Nucleus accumbens (tissue), 56 donors: ENCODE measurements at regions not wholly inside any gene's neighbourhood (a gene's known extent, or its start where the extent isn't known, plus 50 kb on each side); places are given as distances from the start of the nearest gene placed in this dataset.

ENCODE experiments used
- DNase-seq, 56 donors: peaks; one replicate each; lab custom pipeline; 2025; lab: John Stamatoyannopoulos, UW

DNA sequence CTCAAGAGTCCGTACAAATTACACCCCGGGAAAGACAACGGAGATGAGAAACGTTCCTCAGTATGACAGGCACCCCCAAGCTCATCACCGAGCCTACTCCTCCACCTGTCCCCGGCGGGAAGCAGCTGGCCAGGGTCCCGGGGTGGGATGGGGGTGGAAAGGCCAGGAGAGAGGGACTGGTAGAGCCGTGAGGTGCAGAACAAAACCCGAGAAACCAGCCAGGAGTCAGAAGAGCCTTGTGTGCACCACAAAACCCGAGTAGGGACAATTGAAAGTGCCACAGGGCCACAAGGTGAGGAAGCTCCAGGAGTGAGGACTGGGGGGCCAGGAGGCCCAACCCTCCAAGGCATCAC, 75.5 kb upstream of the SALL3 start:
- no peak for DNase-seq

DNA sequence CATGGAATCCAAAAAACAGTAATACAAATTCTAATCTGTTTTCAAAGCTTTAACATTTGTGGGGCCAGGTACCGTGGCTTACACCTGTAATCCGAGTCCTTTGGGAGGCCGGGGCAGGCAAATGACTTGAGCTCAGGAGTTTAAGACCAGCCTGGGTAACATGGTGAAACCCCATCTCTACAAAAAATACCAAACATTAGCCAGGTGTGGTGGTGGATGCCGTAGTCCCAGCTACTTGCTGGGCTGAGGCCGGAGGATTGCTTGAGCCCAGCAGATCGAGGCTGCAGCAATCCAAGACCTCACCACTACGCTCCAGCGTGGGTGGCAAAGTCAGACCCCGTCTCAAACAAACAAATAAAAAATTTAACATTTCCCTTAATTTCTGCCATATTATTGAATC, 74.3 kb upstream of the SALL3 start:
- no peak for DNase-seq

DNA sequence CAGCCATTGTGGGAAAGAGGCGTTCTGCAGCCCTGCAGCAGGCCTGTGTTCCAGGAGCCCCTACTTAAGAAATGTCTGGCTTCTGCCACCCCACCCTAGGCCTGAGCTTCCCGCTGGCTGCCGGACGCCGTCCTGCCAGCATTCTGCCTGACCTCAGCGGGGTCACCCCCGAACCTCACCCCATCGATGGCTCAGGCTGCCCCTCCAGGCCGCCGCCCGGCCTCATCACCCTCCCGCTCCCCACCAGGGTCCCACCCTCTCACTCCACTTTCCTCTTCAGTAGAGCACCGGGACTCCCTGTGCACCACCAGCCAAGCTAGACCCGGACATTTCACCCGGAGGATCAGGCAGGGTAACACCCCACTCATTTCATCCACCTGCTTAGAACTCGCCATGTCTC, 73.6 kb upstream of the SALL3 start:
- no peak for DNase-seq

DNA sequence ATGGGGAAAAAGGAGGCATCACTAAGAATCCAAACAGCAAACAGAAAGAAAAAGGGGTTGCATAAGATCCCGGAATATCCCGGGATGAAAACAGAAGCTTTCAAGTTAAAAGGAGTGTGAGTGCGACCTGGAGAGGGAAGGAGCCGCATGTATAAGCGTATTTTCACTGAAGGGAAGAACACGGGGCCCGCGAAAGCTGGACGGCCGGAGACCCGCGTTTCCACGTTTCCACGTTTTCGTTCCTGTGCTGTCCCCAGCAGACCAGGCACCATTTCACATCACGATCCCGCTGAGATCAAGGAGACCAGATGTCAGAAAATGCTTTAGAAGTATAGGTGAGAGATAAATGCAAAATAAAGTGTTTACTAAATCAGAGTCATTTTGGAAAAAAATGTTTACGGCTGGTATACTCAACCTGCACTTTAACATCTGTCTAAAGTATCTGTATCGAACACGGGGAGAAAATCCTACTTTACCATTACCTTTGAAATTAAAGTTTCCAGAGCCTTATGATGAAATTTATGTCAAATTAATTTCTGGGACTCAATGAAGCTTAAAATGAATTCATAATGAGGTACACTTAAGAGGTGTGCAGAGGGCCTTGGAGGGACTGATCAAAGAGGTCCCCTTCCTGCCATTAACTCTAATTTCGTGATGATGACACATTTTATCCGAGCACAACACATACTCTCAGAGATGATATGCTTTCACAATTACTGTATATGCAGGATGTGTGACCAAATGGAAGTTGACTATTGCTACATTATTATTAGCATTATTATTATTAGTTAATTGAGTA, 71.0 kb upstream of the SALL3 start:
- no peak for DNase-seq

DNA sequence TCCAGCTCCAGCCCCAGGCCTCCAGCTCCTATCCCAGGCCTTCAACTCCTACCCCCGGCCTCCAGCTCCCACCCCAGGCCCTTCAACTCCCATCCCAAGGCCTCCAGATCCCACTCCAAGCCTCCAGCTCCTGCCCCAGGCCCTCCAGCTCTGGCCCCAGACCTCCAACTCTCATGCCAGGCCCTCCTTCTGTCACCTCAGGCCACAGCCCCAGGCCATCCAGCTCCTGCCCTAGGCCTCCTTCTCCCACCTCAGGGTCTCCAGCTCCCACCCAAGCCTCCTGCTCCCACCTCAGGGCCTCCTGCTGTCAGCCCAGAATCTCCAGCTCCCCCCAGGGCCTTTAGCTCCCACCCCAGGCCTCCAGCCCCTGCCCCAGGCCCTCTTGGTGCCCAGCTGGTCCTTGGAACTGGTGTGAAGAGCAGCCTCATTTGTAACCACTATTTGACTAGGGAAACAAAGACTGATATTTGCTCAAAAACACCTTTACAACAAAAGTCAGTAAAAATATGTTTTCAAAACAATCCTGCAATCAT, 67.8 kb upstream of the SALL3 start:
- DNase-seq = no peak

DNA sequence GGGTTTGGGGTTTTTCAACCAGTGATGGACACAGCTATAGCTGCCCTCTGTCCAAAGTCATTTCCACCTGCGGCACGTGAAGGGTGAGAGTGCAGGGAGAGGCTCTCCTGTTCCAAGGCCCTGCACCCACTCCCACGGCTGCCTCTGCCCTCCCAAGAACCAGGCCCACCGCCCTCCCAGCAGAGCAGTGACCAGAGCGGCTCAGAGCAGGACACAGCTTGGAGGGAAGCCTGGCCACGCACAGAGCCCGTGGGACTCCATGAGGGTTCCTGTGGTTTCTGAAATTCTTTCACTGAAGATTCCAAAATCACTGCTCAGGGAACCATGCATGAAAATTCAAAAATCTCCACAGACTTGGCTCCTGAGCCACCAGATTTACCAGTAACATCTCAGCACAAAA, 67.3 kb upstream of the SALL3 start:
- DNase-seq = no peak

DNA sequence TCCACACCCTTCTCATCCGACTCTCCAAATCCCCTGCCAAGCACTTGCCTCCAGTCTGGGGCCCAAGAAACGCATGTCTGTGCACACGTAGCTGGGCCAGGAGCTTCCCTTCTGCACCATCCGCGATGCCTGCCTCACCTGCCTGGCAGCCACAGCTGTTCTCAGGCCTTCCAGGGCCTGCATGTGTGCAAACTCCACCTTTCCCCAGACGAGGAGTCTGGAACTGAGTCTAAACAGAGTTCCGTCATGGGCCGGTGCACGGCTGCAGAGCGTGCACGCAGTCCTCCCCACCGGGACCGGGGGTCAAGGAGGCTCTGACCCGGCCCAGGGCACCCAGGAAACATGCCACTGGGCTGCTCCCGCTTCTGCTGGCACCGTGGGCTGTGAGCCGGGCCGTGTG, 66.8 kb upstream of the SALL3 start:
- no peak for DNase-seq

DNA sequence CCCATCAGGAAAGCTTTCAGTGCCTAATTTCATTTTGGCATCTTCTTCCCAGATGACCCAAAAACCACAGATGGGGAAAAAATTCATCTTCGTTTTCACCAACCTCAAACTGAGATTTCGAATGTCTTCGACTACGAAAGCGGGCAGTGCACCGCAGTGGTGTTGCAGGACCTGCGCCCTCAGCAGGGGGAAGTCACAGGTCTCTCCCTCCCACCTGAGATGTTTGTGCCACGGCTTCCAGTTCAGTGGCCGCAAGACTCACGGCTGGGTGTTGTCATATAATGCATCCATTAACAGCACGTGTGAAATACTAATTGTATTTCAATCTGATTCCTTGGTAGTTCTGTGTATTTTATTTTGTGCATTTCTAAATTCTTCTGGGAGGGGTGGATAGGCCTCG, 66.2 kb upstream of the SALL3 start:
- DNase-seq = no peak

DNA sequence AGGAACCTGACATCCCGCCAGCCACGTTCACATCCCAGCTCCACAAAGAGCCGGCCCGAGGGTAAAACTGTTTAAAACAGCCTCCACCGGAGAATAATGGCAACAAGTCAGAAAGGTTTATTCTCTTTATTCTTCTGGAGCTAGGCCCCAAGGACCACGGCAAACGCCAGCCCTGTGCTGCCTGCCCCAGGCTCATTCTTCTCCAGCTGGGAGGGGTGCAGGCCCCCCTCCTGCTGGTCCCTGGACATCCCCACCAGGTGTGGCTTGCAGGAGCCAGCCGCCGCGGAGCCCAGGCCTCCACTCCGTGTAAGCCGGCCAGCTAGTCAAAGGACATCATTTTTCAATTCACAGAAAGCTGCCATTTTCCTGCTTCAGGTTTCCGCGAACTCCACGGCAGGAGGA, 65.8 kb upstream of the SALL3 start:
- no peak for DNase-seq

DNA sequence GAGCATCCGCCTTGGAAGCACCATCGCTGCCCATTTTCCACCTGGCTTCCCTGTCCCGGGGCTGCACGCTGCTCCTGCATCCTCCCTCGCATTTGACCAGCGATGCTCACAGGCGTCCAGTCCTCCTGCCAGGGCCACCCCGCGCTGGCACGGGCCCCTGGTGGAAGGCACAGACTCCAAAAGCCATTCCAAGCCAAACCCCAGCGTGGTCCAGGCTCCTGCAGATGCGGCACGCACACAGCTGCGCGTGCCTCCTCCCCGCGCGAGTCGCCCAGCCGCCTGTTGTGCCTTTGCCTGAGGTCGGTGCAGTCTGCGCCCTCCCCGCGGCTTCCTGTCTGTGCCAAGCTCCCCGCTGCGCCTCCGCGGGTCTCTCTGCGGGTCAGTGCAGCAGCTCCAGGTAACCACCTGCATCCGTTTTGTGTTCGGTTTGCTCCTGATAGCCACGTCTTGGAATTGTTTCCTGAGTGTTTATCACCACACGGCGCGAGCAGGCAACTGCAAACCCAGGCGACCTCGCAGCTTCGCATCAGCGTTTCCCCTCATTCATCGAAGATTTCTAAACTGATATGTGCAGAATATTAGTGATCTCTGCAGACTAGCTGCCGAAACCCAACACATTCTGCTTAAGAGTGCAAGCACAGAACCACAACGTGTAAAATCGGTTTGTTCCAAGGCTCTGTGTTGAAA, 65.2 kb upstream of the SALL3 start:
- DNase-seq = no peak

DNA sequence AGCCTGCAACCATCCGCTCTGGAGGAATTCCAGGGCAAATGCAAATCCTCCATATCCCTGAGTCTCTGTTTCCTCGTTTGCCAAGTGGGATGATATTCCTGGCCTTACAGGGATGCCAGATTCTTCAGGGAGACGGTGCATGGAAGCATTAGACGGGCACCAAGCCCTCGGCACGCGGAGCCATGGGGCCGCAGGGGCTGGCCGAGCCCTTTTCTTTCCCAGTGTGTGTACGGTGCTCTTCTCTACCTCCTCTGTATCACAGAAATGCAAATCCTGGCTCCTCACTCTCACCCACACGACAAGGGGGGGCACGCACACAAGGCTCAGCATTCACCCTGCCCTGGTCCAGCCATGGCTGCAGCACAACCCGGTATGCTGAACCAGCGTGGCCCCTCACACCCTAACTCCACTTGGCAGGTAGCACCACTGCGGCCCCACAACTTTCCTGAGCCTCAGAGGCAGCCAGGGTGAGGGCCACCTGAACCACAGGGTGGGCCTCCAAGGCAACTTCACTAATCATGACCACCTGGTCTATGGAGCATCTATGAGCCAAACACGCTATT, 64.1 kb upstream of the SALL3 start:
- no peak for DNase-seq

DNA sequence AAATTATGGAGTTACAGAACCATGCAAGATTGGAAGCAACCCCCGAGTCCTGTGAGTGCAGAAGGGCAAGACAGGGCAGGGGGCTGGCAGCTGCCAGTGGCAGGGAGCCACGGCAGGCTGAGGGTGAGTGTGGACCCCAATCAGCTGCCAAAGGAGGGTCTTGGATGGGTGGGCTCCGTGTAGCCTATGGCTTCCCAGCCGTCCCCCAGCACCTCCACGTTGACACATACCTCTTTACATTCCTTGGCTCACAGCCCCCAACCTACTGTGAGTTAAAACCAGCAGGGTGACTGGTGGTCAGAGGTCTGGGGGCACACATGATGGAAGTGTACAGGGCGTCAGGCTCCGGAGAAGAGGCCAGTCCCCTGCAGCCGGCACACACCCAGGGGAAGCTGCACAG, 60.9 kb upstream of the SALL3 start:
- DNase-seq = no peak

DNA sequence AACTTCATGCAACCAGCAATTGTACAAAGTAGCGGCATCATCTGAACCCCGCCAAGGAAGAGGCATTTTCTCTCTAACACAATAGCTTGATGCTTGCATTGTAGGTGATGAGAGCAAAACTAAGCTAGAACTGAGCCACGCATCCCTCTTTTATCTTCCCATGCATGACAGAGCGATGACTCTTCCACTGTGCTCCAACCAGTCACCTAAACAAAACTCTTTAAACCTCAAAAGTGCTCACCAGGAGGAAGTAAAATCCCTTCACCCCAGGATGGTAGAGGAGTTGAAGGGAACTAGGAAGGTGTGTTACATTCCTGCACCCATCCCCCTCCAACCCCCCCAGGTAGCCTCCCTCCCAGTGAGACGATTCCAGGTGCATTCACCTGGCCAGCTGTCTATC, 59.7 kb upstream of the SALL3 start:
- DNase-seq = no peak

DNA sequence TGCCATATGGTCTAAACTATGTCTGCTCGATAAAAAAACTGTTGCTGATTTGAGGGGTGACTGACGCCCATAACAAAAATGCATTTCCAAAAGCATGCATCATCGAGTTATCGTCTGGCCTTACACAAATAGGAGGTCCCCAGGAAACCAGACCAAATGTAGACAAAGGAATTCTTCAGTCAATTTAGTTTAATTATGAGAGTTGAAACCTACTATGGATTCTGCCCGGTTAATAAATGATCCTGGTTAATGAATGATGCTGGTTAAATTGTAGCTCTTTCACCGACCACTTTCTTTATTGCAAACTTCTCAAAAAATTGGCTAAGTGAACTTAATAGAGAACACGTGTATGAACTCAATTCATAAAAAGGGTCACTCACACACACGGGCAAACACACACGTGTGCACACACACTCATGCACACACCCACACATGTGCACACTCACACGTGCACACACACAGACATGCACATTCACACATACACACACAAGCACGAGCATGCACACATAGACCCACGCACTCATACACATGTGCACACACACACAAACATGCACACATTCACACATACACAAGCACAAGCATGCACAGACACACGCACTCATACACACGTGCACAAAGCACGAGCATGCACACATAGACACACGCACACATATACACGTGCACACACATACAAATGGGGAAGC, 59.0 kb upstream of the SALL3 start:
- DNase-seq = no peak

DNA sequence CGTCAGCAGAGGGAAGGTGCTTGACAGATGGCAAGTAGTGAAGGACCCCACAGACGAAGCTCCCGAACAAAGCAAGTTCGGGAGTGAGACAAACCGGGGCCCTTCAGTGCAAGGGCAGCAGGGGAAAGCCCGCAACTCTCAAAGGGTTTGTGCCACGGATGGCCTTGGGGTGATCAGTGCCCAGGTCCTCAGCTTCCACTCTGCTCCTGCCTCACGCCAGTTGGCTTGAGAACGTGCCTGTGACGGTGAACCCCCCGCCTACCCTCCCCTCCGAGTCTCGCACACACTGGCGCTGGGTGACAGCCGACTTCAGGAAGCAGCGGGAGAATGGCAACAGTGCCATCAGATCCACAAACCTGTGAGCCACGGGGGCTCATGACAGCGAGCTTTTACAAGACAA, 56.8 kb upstream of the SALL3 start:
- DNase-seq = no peak

DNA sequence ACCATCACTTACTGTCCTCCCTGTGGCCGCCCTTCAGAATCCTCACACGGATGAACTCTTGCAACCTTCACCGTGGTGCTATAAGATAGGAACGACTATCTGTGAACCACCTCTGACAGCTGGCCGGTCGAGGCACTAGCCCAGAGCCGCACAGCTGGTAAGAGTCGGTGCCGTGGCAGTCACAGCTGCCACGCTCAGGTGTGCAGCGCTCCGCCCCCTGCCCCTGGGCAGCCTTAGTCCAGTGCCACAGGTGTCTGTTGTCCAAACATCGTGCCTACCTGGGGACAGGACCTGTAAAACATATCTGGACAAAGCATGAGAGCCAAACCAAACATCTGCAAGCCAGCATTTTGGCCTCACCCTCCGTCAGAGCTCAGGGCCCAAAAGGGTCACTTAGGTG, 55.3 kb upstream of the SALL3 start:
- DNase-seq = no peak

DNA sequence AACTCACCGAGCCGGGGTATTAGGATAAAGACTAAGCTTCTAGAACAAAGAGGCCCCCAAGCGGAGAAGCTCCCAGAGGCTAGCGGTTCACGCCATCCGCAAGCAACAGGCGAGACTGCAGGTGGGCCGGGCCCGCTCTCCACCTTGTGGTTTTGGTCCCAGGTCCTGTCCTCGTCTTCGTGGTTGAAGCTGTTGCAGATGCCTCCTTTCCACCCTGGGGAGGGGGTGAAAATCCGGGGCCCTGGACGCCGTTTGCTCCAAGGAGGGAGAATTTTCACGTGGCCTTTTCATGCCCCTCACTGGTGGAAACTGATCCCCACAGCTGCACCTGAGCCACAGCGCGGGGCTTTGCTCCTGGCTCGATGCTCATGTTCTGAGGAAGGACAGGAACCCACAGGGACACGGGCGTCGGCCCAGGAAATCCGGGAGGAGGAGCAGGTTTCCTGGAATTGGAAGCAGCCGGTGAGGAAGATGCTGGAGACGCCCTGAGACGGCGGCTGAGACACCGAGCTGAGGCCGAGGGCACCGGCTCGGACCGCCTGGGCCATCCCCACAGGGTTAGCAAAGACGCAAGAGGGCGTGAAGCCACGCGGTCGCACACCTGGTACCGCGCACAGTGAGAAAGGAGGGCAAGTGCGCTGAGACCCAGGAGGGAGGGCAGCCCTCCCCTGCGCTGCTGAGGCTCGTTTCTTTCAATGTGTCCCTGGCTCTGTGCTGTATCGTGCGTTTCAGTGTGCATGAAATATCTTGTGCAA, 54.7 kb upstream of the SALL3 start:
- DNase-seq = no peak

DNA sequence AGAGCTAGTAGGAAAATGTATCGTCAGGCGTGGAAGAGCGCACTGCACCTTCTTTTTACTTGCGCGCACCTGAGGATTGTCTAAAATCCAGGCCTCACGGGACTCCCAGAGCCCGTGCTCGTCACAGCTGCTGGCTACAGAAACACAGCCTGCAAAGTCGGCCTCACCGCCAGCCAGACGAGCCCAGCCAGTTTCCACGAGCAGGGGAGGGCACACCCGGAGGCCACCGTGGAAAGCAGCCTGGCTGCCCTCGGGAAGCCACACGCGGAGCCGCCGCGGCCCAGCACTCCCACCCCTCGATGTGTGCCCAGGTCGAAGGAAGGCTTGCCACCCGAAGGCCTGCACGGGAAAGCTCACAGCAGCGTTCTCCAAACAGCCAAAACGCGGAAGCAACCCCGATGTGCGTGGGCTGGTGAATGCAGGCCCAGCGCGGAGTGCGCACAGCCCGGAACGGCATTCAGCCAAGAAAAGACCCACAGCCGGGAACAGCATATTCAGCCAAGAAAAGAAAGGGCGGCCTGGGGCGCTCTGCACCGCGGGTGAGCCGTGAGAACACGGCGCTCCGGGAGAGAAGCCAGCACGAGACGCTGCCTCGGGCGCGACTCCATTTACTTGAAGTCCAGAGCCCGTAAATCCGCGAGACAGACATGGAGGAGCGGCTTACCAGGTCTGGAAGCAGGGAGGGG, 53.9 kb upstream of the SALL3 start:
- DNase-seq = no peak

DNA sequence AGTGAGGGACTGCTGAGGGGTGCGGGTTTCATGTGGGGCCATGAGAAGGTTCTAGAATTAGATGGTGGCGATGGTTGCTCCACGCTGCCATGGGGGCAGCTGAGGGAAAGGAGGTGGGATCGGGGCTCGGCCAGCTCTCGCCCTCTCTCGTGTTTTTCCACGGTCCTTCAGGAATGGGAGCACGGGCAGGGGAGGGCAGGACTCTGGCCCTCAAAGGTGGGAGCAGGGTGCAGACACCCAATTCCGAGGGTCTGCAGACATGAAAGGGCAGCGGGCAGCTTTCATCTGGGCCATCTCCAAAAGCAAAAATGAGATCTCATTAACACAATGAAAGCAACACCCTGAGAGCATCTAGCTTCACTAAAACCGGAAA, 53.4 kb upstream of the SALL3 start:
- no peak for DNase-seq

DNA sequence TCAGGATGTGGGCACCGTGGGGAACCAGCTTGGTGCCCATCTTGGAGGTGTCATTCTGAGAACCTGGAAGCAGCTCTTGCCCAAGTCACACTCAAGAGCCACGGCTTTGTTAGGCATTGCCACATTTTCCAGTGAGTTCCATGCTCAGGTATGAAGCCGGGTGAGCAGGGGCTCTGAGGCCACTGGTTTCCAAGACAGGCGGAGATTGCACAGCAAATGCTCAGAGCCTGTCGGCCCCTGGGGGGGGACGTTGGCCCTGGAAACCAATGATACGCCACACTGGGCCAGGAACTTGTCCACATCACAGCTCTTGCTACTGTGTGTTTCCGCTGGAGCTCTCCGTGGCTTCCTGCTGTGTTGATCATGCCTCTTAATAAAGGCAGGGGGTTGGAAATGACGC, 52.5 kb upstream of the SALL3 start:
- DNase-seq = no peak
